Glutamatergic neuron (in vitro differentiated cells): ENCODE measurements at regions not wholly inside any gene's neighbourhood (a gene's known extent, or its start where the extent isn't known, plus 50 kb on each side); places are given as distances from the start of the nearest gene placed in this dataset.

Source experiments
- DNase-seq: peaks from one replicate; pipeline ENCODE4 v3.0.0; 2022
- H3K27ac Mint-ChIP-seq: one replicate; pipeline ENCODE4 v1.8.0; 2020; ENCODE audit warnings: mild to moderate bottlenecking, mixed read lengths, inconsistent platforms; ENCODE audit not compliant: unreplicated experiment
- H3K27me3 Mint-ChIP-seq: one replicate; pipeline ENCODE4 v1.8.0; 2020; ENCODE audit warnings: mild to moderate bottlenecking, moderate library complexity, mixed read lengths, inconsistent platforms; ENCODE audit not compliant: unreplicated experiment
- H3K36me3 Mint-ChIP-seq: one replicate; pipeline ENCODE4 v1.8.0; 2020; ENCODE audit warnings: mild to moderate bottlenecking, mixed read lengths, inconsistent platforms; ENCODE audit not compliant: unreplicated experiment
- H3K4me1 Mint-ChIP-seq: one replicate; pipeline ENCODE4 v1.8.0; 2020; ENCODE audit warnings: mild to moderate bottlenecking, low read depth, mixed read lengths, inconsistent platforms; ENCODE audit not compliant: unreplicated experiment
- H3K4me3 Mint-ChIP-seq: one replicate; pipeline ENCODE4 v1.8.0; 2020; ENCODE audit warnings: mild to moderate bottlenecking, mixed read lengths, inconsistent platforms; ENCODE audit not compliant: unreplicated experiment
- H3K9me3 Mint-ChIP-seq: one replicate; pipeline ENCODE4 v1.8.0; 2020; ENCODE audit warnings: mild to moderate bottlenecking, moderate library complexity, mixed read lengths, inconsistent platforms; ENCODE audit not compliant: unreplicated experiment
- TF ChIP-seq, protein P1 (sequence below): fragments of 200-600 bp; sonication (generic); IDR thresholded peaks from one replicate; pipeline ENCODE4 v1.5.0; 2021; ENCODE audit not compliant: partially characterized antibody, unreplicated experiment

- H3K36me3 Mint-ChIP-seq, result no peaks in the 10 kb centered on the region
- H3K27ac Mint-ChIP-seq, result no peak overlapping the region
- H3K27me3 Mint-ChIP-seq, result no peaks in the 10 kb centered on the region
- H3K9me3 Mint-ChIP-seq, result peaks cover 1% of the 10 kb centered on the region
- no peak overlapping the region for H3K4me3 Mint-ChIP-seq
- H3K4me1 Mint-ChIP-seq, result peaks cover 4% of the 10 kb centered on the region
- TF ChIP-seq, protein P1, sequence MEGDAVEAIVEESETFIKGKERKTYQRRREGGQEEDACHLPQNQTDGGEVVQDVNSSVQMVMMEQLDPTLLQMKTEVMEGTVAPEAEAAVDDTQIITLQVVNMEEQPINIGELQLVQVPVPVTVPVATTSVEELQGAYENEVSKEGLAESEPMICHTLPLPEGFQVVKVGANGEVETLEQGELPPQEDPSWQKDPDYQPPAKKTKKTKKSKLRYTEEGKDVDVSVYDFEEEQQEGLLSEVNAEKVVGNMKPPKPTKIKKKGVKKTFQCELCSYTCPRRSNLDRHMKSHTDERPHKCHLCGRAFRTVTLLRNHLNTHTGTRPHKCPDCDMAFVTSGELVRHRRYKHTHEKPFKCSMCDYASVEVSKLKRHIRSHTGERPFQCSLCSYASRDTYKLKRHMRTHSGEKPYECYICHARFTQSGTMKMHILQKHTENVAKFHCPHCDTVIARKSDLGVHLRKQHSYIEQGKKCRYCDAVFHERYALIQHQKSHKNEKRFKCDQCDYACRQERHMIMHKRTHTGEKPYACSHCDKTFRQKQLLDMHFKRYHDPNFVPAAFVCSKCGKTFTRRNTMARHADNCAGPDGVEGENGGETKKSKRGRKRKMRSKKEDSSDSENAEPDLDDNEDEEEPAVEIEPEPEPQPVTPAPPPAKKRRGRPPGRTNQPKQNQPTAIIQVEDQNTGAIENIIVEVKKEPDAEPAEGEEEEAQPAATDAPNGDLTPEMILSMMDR, result no peak
- DNase-seq, result no peak
Measured at GRCh38 chr1:113281550-113281949, 108.8 kb upstream of the MAGI3 start.

DNA sequence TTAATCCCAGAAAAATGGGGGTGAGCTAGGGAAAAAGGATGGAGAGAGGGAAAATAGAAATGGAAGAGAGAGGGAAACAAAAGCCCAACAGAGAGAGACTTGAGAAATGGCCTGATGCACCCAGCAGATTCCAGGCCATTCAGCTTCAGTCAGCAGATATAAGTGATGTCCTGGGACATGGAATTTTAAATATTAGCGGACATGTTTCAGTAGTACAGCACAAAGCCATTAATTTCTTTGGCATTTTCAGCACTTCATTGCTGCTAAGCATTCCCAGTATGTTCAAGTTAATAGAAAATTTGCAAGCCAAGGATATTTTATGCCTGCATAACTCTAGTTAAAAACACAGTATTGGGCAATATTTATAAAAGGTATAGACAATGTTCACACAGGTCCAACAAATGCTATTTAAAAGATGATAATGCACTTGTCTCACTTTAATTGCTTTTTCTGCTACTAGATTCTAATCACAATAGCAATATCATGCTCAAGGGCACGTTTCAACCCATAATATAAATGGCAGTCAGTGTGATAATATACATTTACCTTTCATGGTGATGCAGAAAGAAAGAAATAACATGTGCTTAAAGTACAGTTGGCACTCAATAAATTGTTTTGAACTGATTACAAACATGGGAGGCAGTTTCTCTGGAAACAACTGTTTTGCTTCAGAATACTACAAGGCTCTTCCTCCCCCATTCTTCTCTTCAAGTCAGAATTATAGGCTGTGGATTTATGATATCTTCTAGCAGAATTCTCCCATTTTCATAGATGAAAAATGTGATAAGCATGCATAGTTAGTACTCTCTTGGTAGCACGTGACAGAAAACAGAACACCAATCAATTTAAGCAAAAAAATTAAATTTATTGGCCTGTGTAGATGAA, 108.1 kb upstream of the MAGI3 start:
- Mint-ChIP-seq H3K27ac (no peak overlapping the region), H3K9me3 (peaks cover 1% of the 10 kb centered on the region), H3K4me1 (peaks cover 4% of the 10 kb centered on the region)

DNA sequence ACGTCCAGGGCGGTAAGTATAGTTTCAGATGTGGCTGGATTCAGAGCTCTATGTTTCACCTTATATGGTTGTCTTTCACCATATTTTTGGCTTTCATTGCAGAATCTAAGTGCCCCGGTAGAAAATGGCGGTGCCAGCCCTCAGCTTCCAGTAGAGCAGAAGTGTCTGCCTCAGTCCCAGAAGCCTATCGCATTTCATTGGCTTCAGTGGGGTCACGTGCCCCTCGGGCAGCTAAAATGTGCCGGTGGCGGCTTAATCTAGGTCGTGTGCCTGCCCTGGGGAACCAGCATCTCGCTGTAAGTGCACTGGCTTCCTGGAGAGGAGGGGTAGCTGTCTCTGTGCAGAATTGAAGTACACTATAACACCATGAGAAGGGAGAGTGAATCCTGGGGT, 107.4 kb upstream of the MAGI3 start:
- H3K27me3 Mint-ChIP-seq, result no peaks in the 10 kb centered on the region
- TF ChIP-seq, protein P1, result no peak
- H3K9me3 Mint-ChIP-seq, result peaks cover 1% of the 10 kb centered on the region
- H3K27ac Mint-ChIP-seq, result no peak overlapping the region
- peaks cover 2% of the 10 kb centered on the region for H3K4me1 Mint-ChIP-seq
- H3K4me3 Mint-ChIP-seq, result no peak overlapping the region
- no peaks in the 10 kb centered on the region for H3K36me3 Mint-ChIP-seq
- peak; percentile 50 for DNase-seq

More for the DNA sequence above, 108.1 kb upstream of the MAGI3 start:
- Mint-ChIP-seq H3K4me3 (no peak overlapping the region), H3K36me3 (no peaks in the 10 kb centered on the region), H3K27me3 (no peaks in the 10 kb centered on the region)
- no peak for DNase-seq
- TF ChIP-seq, protein P1, result no peak

DNA sequence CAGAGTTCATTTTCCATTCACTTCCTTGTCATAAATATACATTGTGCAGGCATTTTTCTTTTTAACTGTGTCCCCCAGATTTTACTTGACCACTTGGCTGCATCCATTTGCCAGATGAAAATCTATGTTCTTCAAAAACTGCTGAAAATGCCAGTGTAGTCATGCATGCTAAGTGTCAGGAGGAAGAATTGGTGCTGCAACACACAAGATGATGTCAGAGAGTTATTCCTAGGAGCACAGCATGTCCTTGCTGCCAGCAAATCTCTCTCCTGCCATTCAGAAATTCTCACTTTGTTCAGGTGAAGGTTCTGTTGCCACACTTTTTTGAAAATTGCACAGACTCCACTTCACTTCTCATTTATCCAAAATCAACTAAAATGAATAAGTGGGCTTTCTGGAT, 106.4 kb upstream of the MAGI3 start:
- TF ChIP-seq, protein P1, result no peak
- Mint-ChIP-seq H3K27me3 (no peaks in the 10 kb centered on the region), H3K36me3 (no peaks in the 10 kb centered on the region), H3K9me3 (peaks cover 1% of the 10 kb centered on the region), H3K27ac (no peak overlapping the region), H3K4me3 (no peak overlapping the region), H3K4me1 (peaks cover 2% of the 10 kb centered on the region)
- DNase-seq, result no peak

GRCh38 chr1:113286156-113286555, 104.2 kb upstream of the MAGI3 start:
- TF ChIP-seq, protein P1, result no peak
- Mint-ChIP-seq H3K27me3 (peaks cover 2% of the 10 kb centered on the region), H3K4me3 (no peak overlapping the region), H3K9me3 (peaks cover 1% of the 10 kb centered on the region), H3K27ac (no peak overlapping the region), H3K4me1 (peaks cover 2% of the 10 kb centered on the region), H3K36me3 (no peaks in the 10 kb centered on the region)
- no peak for DNase-seq
